Tibial nerve (tissue), 4 donors: ENCODE measurements at regions not wholly inside any gene's neighbourhood (a gene's known extent, or its start where the extent isn't known, plus 50 kb on each side); places are given as distances from the start of the nearest gene placed in this dataset.

ENCODE experiments used
- EP300 ChIP-seq, 2 donors: sonication (generic); formaldehyde crosslinking; IDR thresholded peaks; one replicate each; pipeline ENCODE4 v1.6.1; 2017; ENCODE audit warnings: antibody characterized with exemption in 2 of 2, mild to moderate bottlenecking in 1 of 2
- POLR2A ChIP-seq, 2 donors: fragments of 450-650 bp; IDR thresholded peaks; one replicate each; pipeline ENCODE4 v1.6.1; 2017; ENCODE audit warnings: antibody characterized with exemption in 2 of 2, mild to moderate bottlenecking in 2 of 2, moderate library complexity in 2 of 2
- TF ChIP-seq, protein P1 (sequence below), 5 experiments: fragments of 200-600 bp in 3 of 5; fragments of 450-650 bp in 2 of 5; sonication (generic) in 3 of 5; IDR thresholded peaks; one replicate each; pipeline ENCODE4 v1.5.1; 2016 to 2019; ENCODE audit warnings: antibody characterized with exemption in 5 of 5, mild to moderate bottlenecking in 3 of 5, moderate library complexity in 2 of 5

DNA sequence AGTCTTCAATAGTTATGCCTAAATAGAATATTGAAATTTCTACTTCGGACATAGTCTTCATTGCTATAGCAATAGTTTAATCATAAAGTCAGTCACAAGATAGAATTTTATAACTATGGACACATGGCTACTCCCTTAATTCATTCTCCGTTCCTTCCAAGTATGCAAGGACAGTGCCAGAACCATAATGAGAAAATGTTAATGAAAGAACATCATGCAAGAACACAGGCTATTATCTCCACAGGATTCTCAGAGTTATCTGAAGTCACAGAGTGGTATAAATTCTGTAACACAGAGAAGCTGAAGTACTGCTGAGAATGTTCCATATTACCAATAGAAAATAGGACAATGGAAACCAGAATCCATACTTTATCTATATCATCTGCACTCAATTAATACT, 826.2 kb downstream of the EPHA7 start:
- TF ChIP-seq, protein P1, sequence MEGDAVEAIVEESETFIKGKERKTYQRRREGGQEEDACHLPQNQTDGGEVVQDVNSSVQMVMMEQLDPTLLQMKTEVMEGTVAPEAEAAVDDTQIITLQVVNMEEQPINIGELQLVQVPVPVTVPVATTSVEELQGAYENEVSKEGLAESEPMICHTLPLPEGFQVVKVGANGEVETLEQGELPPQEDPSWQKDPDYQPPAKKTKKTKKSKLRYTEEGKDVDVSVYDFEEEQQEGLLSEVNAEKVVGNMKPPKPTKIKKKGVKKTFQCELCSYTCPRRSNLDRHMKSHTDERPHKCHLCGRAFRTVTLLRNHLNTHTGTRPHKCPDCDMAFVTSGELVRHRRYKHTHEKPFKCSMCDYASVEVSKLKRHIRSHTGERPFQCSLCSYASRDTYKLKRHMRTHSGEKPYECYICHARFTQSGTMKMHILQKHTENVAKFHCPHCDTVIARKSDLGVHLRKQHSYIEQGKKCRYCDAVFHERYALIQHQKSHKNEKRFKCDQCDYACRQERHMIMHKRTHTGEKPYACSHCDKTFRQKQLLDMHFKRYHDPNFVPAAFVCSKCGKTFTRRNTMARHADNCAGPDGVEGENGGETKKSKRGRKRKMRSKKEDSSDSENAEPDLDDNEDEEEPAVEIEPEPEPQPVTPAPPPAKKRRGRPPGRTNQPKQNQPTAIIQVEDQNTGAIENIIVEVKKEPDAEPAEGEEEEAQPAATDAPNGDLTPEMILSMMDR (IDR thresholded peaks at IDR 0.05), result no peak
- TF ChIP-seq POLR2A (IDR thresholded peaks at IDR 0.05) (no peak), EP300 (IDR thresholded peaks at IDR 0.05) (no peak)
